GM19452 (cell line): ENCODE measurements at regions not wholly inside any gene's neighbourhood (a gene's known extent, or its start where the extent isn't known, plus 50 kb on each side); places are given as distances from the start of the nearest gene placed in this dataset.

ENCODE experiments used
- ATAC-seq: cut with Tn5 transposase; IDR thresholded peaks from one replicate; pipeline ENCODE4 v1.9.1; 2021; ENCODE audit not compliant: unreplicated experiment

DNA sequence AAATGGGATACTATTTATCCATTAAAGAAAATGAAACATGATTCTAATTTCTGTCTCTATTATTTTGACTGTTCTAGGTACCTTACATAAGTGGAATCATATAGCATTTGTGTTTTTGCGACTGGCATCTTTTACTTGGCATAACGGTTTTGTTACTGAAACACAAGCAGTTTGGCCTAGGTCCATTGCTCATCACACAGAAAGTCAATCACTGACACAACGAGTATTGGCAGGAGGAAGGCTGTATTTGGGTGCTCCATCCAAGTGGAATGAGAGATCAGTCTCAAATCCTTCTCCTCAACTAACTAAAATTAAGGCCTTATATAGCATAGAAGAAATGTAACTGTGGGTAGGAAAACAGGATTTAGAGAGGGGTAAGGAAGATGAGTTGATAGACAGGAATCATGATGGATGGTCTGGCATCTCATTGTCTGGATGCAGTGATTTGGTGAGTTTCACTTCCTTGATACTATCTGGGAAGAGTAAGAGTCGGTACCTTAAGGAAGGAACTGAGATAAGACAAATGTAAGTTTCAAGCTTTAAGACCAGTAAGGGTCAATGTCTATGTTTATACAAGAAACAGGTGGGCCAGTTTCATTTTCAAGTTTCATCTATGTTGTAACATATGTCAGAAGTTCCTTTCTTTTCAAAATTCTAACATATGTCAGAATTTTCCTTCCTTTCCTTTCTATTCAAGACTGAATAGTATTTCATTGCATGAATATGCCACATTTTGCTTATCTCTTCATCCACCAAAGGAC is 276.9 kb upstream of the RAB6C start:
- ATAC-seq, result no peak

- ATAC-seq, result no peak
Measured at GRCh38 chr2:129705085-129705484, 274.4 kb upstream of the RAB6C start.

DNA sequence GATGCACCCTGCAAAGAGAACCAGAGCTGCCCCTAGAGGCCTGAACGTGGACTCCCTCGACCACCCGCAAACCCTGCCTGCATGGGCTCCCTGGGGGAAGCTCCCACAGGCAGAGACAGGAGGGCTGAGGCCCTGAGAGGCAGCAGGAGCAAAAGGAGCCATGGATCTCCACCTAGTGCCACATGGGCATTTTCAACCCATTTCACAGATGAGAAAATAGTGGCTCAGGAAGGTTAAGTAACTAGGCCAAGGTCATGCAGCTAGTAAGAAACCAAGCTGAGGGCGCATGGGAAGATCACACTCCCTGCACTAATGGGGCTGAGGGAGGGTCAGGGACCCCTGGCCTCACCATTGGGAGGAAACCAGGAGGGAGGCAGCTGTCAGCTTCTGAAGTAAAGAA is 271.7 kb upstream of the RAB6C start:
- ATAC-seq, result no peak

DNA sequence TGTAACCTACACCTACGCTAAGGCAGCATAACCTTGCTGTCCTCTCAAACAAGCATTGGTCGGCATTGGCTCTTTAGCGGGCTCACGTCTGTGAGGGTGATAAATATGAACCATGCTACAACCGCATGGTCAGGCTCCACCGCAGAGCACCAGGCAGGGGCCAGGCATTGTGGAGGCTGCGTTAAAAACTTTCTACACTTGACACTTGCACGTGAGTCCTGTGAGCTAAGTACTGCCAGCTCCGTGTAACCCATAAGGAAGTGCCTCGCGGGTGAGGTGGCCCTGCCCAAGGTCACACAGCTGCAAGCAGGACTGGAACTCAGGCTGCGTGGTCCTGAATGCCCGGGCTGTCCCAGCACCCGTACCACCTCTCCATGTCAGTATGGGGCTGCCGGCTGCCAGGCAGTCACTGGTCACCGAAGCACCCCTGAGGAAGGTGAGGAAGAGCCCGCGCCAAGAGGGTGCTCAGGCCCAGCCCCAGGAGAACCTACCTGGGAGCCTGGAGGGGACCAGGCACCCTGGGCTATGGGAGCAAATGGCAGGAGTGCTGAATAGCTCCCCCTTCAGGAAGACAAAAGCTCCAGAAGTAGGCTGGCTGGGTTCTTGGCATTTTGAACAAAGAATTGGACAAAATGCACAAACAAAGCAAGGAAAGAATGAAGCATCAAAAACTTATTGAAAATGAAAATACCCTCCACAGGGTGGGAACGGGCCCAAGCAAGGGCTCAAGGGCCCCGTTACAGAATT is 271.1 kb upstream of the RAB6C start:
- no peak for ATAC-seq

DNA sequence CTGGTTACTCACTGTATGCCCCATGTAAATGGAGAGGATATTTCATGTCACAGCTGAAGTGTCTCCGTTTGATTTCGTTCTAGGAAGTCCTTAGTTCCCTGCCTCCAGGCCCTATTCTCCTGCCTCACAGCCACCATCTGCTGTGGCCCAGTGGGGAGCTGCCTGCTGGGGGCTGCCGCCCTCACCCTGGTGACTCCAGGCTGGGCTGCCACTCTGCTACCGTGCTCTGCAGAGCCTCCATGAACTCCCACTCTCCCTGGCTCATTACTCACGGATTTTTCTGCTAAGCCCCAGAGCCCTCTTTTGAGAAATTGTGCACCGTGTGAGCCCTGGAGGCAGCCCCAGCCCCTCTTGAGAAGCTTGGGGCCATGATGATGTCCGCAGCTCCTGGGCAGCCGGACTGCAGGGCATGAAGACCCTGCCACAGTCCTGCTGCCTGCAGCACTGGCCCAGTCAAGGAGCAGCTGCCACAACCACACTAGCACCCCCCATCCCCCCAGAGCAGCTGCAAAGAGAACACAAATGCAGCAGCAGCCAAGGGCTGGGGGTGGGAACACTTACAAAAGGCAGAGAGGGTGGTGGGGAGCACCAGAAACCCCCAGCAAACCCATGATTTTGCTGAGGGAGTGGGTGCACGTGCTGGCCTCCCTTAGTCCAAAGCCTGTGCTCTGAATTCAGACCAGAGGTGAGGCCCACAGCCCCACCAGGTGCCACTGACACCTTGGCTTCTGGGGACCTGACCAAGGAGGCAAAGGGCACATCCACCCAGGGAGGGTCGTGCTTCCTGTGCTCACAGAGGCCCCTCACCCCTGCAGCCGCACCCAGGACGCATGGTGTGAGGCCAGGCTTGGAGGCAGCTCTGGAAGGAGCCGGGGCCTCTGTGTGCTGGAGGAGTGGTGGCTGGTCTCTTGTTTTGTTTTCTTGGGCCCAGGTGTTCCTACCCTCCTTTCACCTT is 270.2 kb upstream of the RAB6C start:
- ATAC-seq, result no peak

DNA sequence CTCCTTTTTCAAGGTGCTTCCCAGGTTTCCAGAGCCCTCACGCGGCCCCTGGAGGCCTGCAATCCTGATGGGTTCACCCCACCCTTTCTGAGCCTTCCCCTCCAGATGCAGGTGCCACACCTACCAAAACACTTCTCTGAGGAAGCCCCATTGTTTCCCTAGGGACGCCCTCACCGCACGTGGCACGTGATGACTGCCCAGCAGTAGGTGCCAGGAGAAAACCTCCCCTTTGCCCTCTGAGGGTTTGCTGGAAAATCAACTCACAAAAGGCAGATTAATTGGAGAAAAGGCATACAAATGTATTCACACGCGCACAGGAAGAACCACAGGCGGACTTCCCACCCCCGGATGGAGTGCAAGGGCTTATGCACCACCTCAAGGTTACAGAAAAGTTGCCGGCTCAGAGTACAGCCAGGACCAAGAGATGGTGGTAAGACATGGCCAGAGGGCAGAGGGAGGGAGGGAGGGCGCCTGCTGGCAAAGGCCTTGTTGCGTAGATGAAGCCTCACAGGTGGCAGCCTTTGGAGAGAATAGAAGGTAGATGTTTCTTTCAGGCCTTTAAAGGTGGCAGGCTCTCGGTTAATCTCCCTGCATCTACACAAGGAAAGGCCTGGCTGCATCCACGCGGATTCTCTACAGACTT is 269.4 kb upstream of the RAB6C start:
- ATAC-seq, result no peak

DNA sequence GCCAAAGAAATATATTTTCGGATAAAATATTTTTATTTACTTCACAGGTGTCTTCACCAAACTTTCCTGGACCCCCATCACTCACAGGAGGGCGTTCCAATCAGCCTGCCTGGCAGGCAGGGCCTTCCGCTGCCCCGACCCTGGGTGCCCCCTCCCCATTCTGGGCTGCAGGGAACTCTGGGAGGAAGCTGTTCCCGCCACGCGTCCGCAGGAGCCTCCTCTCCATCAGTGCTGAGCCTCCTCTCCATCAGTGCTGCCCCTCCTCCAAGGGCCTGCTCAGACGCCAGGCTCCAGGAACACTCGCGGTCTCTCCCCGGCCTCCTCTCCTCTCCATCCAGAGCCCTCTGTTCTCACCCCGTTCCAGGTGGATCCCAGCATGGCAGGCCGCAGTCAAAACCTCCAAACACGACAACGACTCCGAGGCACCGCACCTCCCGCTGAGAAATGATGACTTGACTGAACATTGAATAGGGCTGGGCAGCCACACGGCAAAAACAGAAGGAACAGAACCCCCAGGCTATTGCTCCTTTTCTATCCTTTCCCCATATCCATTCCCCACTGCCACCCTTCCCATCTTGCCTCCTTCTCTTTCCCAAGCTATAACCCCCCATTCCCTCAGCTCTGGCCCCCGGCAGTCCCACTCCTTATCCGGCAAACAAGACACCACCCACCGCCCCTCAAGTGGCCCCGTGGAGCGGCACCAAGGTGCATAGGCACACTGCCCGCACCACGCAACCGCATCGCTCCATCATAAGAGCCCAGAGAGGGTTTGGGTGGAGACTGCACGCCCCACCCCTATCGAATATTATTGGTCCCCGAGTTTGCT is 268.6 kb upstream of the RAB6C start:
- no peak for ATAC-seq

DNA sequence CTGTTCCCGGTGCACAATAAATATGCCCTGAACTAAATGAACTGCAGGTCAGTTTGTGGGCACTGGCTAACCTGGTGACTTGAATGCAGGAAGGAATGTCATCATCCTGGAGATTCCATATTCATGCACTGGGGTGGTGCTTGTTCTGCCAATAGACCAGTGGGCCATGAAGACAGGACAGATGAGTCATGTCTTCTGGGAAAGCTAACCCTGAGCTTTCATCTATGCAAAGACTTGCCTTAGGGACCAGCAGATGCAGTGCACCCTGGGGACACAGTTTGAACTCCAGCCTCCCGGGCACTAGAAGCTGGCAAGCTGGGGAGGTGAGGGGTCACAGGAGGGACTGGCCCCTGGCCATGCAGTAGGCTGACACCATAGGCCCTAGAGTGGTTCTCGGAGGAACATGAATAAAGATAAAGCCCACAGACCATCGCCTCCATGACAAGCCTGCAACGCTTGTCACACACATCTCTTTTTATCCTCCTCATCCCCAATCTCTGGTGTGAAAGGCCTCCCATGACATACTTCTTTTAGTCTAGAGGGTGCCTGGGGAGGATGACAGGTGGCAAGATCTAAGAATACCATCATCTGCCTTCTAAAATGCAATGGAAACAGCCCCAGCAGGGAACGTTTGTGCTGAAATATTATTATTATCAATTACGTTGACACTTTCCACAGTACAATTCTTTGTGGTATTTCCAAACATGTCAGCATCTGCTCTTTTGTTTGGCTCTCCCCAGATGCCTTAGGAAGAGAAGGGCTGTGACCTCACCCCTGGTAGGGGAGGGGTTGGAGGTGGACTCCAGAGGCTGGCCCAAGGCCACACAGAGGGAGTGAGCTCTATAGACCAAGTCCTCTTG is 267.4 kb upstream of the RAB6C start:
- ATAC-seq, result no peak

- ATAC-seq, result no peak
Measured at GRCh38 chr2:129712676-129712985, 266.8 kb upstream of the RAB6C start.

- no peak for ATAC-seq
Measured at GRCh38 chr2:129713337-129713736, 266.1 kb upstream of the RAB6C start.

DNA sequence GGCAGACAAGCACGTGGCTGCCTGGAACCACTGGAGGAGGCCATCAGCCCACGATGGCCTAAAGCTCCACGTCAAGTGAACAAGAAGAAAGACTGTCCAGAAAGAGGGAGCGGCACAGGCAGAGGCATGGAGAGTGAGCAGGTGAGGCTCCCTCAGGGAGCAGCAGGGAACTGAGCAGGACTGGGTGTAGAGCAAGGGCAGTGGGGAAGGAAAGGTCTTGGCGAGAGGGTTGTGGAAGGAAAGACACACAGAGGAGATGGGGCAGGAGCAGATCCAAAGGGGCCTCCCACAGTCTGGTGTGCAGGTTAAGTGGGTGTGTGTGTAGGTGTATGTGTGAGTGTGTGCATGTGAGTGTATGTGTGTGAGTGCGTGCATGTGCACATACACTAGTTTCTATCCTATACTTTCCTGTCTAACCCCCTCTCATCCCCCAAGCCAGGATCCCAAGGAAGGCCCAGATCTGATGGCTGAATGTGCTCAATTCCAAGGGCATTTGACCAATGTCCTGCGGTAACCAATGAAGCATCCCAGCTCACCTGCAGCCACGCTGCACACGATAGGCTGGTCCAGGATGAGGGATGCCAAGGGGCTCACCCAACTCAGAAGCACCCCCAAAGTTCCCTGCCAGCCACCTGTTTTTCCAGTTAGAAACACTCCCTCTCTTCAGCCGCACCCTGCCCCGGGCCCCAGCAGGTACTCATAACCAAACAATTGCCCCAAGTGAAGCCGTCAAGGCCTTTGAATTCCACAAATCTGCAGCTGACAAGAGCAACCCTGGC is 262.5 kb upstream of the RAB6C start:
- no peak for ATAC-seq

- no peak for ATAC-seq
Measured at GRCh38 chr2:129717560-129718130, 261.8 kb upstream of the RAB6C start.

GRCh38 chr2:129719335-129719734 is 260.1 kb upstream of the RAB6C start:
- no peak for ATAC-seq

DNA sequence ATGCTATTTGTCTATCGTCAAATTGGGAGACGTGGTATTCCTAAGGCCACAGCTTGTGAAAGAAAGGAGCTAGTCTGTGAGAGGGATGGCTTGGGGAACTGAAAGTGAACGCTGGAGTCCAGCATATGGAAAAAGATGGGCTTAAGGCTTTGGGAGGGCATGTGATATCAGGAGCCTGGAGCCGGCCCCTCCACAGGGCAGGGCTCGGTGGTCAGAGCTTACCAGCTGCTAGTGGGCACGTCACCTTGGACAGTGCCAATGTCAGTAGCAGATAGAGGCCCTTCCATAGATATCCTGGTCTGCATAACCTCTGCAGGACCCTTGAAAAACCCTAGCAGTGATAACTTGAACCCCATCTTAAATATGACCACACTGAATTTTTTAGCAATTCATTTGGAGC is 259.1 kb upstream of the RAB6C start:
- no peak for ATAC-seq

GRCh38 chr2:129720761-129721160 is 258.7 kb upstream of the RAB6C start:
- ATAC-seq, result no peak

GRCh38 chr2:129721236-129721635 is 258.2 kb upstream of the RAB6C start:
- ATAC-seq, result no peak

DNA sequence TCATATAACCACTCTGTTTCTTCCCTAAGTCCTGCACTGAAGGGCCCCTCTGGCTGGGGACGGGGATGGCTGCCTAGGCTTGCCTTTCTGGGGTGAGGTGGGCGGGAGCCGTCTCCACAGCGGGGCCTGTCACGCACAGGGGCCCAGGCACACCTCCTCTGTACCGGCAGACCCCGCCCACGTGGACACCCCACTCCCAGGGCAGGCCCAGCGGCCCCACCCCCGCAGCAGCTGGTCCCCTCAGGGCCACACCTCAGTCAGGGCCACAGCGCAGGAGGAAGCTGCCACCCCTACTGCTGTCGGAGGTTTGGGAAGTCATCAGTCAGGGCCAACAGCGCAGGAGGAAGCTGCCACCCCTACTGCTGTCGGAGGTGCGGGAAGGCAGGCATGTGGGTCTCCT is 257.6 kb upstream of the RAB6C start:
- no peak for ATAC-seq

DNA sequence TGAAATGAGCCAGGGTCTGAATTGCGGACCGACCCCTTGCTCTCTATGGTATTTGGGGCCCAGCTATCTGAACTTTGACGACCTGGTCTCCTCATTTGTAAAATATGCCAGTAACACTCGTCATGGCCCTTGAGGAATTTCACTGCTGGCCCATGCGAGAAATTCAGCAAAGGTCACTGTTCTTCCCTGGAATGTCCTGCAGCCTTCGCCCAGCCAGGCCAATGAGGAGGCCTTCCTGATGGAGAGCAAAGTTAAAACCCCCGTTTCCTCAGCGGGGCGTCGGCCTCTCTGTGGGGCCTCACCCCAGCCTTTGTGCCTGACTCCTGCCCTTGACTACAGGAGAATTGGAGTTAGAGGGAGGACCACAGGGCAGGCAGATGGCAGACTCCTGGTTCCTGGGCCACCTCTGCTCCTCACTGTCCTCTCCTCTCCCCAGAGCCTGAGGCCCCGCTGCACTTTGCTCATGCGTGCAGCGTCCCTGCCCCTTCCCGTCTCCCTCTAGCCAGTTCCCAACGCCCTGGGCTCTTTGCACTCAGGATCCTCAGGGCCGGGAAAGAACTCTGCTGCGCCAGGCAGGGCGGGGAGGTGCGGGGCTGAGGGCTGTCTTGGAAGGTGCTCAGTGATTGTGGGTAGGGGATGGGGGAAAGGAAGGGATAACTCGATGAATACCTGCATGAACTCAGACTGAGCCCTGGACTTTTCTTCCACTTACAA is 257.0 kb upstream of the RAB6C start:
- ATAC-seq, result no peak
